ENCODE measurements at regions not wholly inside any gene's neighbourhood (a gene's known extent, or its start where the extent isn't known, plus 50 kb on each side); places are given as distances from the start of the nearest gene placed in this dataset.

- TF ChIP-seq POLR2A (IDR thresholded peaks at IDR 0.05) = no peak
- TF ChIP-seq CTCF (IDR thresholded peaks at IDR 0.05 in 4 of 5, conservative IDR thresholded peaks at IDR 0.05 in 1 of 5) = no peak
These were observed 312.3 kb downstream of the MN1 start for GRCh38 chr22:27489178-27489675.

Measured in gastrocnemius medialis (tissue), 4 donors.